ENCODE measurements at regions not wholly inside any gene's neighbourhood (a gene's known extent, or its start where the extent isn't known, plus 50 kb on each side); places are given as distances from the start of the nearest gene placed in this dataset.

DNA sequence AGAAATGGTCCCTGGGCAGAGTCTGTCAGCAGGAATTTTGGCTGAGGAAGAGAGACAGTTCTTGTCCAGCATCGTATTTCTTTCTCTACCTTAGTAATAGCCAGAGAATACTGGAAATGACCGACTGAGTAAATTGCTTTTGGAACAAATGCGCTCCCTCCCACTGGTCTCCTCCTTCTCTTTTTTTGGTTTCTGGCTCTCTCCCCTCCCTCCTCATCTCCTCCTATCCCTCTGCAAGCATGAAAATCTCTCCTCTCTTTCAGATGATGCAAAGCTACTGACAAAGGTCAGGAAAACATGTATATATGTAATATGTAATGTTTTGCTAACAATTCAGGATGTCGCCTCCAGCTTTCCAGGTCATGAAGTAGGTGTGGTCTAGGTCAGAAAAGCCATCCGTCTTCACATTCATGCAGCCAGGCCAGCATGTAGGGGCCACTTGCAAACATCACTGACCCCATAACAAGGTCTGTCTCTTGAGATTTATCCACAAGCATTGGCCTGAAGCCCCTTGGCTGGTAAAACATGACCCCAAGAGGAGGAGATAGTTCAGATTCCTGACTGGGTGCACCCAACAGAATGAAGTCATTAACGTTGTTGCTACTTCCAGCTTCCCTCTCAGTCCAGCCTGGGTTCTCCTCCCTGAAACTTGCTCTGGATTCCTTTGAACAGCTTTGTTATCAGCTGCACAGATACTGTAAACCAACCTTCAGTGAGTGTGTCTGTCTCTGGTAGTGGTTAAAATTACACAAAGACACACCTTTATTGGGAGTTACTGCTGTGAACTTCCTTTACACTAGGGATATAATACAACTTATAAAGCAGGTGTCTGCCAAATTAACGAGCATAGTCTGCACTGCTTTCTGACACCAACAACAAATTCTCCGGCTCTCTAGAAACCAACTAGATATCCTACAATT lies 864.4 kb upstream of the KLHL29 start:
- no peak for DNase-seq

DNA sequence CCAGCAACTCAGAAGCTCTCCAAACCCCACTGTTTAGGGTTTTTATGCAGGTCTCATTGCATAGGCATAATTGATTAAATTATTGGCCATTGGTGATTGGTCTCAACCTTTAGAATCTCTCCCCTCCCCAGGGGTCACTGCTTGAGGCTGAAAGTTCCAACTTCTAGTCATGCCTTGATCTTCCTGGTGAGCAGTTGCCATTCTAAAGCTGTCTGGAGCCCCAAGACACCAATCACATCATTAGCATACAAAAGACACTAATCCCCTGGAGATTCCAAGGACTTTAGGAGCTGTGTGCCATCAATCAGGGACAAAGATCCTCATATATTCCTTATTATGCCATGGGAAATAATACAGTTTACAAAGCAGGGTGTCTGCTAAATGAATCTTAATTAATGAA lies 863.4 kb upstream of the KLHL29 start:
- DNase-seq: no peak

DNA sequence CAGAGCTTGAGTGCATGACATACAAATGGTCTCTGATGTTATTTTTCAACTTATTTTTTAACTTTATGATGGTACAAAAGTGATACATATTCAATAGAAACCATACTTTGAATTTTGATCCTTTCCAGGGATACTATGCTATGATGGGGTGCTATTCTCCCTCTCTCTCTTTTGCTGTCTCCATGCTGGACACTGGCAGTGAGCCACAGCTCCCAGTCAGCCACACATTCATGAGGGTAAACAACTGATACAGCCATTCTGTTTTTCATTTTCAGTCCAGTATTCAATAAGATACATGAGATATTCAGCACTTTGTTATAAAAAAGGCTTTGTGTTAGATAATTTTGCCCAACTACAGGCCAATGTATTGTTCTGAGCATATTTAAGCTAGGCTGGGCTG lies 859.3 kb upstream of the KLHL29 start:
- peak in 9 of 56 donors; percentile 0 to 36 (median 4) for DNase-seq

DNA sequence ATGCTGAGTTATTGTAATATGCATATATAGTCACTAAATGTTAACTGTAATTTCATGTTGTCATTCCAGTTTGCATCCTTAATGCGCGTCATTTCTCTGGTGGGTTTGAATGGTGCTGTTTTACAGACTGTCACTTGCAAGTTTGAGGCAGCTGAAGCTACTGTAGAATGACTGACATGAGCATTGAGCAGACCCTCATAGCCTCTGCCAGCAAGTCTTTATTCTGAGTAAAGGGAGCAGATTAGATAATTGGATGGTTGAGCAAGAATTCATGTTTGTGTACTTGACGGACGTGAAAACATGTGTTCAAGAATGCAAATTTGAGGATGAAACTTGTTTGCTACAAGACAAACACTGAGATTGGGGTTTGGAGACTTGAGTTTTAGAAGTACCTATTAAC lies 854.8 kb upstream of the KLHL29 start:
- no peak for DNase-seq

DNA sequence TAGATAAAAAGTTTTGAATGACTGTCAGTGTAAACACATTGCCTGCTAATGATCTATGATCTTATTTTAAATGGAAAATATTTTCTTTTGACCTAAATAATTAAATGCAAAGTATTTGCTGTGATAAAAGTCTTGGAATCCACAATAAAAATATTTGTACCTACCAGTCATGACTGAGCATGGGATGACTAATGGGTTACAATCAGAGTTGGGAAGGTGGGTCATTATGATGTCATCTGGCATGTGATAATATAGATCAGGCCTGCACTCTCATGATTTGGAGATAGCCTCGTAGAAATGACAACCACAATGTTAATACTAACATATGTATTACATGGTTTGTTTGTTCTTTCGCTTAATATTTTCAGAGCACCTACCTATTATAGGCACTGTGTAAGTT lies 848.8 kb upstream of the KLHL29 start:
- DNase-seq: no peak

DNA sequence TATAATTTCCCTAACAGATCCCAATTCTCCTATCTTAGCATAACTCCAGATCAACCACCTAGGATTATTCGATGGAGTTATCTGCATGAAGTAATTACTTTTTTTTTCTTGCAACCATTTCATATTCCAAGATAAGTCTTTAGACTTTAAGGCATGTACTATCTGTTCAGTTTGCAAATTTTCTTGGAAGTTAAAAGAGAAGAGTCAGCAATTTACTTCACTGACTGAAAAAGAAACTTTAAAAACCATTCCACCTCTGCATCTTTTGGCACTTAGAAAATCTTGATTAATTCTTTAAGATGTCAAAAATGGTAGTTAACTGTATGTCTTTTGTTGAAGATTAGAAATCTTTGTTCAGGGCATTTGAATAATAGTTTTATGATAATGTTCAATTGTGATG lies 830.5 kb upstream of the KLHL29 start:
- no peak for DNase-seq

DNA sequence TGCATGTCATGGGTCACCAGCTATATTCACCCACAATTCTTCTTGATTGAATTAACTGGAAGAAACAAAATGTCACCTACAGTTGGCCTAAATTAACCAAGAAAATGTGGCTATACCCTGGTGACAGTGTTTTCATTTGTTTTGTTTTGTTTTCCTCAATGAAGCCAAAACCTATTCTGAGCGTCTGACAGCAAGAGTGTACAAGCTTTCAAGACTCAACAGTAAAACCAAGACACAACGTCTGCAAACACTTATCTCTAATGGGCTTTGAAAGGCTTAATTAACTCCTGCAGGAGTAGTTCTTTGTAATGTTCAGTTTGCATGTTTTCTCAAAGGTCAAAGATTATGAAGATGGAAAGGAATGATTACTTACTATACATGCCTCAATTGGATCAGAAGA lies 827.6 kb upstream of the KLHL29 start:
- DNase-seq: no peak

DNA sequence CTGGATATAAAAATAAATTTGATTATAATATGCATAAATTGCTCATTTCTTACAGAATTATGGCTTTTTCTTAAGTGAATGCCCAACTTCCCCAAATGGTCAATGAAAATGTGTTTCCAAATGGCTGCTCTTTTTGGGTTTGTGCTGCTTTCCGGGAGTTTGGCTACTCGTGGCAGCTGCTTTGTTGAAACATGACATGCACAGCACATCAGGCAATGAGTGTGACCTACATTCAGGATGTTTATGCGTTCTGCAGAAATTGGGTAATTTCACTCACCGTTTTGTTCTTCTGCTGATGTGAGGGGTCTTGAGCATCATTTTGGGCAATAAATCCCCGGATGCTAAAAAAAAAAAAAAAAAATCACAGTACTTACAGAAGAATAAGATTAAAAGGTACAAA lies 825.0 kb upstream of the KLHL29 start:
- DNase-seq: no peak

DNA sequence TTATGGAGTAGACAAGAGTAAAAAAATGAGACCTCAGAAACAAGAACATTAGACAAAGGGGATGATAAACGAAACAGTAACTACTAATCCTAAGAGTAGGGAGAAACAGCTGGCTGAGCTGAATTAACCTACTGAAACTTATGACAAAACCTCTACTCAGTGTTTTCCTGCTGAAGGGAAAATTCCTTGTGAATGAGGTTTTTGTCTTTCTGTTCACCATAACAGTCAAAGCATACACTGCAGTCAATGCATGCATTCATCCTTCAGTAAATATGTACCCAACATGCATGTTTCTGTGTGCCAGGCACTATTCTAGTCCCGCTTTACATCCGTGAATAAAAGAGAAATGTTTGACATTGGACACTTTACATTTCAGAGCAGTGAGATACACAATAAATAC lies 805.6 kb upstream of the KLHL29 start:
- DNase-seq: no peak

DNA sequence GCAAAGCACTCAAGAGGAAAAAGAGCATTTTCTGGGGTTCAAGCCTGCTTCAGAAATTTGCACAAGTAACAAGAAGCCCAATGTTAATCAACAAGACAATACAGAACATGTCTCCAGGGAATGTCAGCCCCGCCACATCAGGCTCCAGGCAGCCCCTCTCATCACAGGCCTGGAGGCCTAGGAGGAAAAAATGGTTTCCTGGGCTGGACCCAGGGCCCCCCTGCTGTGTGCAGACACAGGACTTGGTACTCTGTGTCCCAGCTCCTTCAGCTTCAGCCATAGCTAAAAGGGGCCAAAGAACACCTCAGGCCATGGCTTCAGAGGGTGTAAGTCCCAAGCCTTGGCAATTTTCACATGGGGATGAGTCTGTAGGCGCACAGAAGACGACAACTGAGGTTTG lies 802.9 kb upstream of the KLHL29 start:
- DNase-seq: no peak

DNA sequence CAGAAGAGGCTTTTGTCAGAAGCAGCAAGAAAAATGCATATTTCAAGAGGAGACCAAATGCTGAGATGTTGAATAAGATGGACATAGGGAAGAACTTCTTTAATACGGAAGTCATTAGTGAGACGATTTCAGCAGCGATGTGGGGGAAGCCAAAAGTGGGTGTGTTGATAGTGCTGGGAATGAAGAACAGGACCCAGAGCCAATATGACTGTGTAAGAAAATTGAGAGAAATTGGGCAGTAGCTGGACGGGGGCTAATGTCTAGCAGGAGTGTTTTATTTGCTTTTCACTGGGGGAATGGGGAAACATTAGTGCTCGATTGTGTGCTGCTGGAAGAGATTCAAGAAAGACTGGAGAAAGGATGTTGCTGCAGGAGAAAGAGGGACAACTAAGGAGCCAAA lies 788.7 kb upstream of the KLHL29 start:
- no peak for DNase-seq

DNA sequence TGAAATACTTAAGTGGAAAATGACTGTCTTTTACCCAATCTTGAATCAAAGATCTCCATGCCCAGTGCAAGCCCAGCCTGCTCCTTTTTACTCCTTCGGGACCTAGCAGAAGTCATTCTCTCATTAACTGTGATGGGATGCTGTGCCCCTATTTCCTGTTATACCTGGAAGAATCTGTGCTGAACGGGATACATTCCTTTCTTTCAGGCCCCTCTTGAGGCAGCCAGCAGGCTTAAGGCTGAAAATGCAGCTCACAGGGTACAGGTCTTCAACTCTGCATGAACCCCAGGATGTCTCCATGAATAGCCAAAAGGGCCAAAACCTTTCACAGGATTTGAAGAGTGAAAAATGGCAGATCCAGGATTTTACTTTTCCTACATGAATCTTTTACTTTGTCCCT lies 784.8 kb upstream of the KLHL29 start:
- no peak for DNase-seq

DNA sequence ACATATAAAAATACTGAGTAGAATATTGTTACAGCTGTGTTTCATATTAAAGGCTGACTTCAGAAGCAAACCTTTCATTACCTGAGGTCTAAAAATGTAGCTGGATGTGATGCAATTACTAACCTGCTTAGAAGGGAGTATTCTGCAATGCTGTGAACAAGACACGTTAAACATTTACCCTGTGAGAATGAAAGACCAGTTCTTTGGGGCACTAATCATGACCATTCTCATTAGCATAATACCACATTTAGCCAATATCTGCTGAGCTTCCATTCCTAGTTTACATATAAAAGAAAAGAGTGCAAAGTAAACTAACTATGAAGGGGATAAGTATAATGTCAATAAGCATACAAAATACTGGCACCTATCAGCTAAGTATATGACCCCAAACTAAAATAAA lies 784.0 kb upstream of the KLHL29 start:
- no peak for DNase-seq

DNA sequence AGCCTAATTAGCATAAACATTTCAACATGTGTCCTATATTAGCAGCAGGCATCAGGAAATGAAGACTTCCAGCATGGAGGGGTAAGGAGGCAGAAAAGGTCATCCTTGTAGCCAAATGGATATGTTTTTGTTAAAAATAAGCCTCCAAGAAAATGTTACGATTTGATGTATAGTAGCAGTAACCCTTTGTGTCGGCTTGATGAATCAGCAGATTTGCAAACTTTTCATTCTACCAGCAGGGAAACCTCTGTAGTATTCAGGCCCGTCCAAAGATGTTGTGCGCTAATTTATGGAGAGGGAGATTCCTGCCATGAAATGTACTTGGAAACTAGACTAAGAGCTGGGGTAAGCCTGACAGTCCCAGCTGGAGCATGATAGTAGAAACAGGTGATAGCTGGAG lies 780.8 kb upstream of the KLHL29 start:
- DNase-seq: no peak

DNA sequence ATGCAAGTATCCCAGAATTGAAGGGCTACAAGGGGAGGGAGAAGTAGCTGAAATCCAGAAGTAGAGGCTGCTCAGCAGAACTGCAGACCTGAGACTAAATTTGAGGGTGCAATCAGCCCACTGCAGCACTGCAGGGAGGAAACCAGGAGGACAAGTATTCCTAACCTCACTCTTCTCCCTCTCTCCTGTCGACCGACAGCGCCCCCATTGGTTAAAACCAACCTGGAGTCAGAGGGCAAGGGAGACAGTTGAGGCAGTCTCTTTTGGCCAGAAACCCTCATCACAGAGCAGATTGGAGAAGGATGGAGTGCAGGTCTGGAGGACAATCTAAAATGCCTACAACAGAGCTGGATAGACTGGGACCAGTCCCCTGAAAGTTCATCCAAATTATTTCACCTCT lies 768.9 kb upstream of the KLHL29 start:
- DNase-seq: no peak

DNA sequence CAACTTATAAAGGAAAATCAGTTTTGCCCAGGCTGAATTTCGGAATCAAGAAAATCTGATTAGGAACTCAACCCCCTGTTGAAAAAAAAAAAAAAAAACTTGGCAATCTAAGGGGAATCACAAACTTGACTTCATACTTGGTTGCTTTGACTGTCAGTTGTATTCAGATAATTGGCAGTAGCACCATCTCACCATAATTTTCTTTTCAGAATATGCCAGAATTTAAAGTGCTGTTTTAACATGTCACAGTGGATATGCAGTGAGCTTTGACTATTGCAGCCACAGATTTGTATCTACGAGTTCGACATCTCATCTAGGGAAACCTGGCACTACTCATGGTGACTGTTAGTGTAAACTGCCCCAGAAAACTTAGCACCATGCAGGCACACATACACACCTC lies 761.4 kb upstream of the KLHL29 start:
- no peak for DNase-seq

DNA sequence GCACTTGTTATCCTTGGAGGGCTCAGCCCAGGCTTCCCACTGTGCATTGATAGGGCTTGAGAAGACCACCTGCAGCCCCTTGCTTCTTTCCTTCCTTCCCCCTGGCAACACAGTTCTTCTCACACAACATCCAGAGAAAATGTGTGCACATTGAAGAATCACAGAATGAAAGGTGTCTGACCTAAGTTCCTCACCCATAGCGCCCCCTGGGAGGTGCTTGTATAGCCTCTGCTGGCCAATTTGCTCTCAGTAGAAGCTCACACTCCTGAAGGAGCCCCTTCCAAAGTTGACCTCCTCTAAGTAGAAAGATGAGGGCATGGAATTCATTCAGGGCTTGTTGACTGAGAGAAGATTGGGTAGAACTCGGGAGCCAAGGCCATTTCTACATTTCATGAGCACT lies 758.4 kb upstream of the KLHL29 start:
- peak in 1 of 56 donors; percentile 1 for DNase-seq

DNA sequence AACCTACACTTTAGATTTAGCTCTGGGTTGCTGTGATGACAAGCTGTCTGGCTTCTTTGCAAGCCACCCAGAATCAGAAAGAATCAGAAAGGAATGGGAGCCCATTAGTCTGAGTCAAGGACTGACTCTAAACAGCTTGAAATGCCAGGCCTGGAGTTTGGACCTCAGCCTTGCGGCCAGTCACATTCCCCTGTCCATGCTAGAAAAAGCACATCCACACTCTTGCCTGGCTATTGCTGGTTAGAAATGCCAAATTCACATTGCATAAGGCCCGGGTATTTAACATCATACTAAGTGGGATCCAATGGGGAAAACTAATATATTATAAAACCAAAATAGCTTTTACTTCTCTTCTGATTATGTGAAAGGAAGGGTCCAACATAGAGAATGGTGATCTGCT lies 756.8 kb upstream of the KLHL29 start:
- DNase-seq: no peak

DNA sequence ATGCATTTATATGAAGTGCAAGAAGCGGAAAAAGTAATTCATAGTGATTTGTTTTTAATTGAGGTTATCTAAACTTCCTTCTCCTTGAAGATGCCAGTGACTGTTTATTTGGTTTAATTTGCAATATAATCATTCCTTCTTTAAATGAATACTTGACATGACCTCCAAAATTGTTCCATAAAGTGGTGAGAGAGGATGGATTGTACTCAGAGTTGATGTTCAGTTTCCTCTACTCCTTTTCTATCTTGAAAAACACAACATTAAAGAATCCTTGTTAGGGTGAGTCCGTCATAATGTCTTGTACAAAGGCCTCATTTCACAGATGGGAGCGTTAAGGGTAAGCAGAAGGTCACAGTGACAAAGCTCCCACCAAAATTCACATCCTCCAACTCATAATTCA lies 756.1 kb upstream of the KLHL29 start:
- no peak for DNase-seq

DNA sequence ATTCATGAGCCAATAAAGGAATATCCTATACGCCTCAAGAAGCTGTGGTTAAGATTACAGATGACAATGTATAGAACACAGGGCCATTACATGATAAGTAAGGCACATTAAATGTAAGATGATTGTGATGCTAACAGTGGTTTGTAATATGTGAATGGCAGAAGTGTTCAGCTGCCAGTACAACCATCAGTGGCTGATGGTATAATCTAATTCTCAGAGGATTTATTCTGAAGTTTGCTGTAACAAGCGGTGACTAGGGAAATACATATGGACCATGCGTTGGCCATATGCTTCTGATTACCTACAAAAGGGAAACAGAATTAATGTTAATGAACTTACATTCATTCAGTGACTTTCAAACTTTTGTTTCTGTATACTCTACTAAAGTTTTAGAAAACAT lies 750.8 kb upstream of the KLHL29 start:
- DNase-seq: no peak

DNA sequence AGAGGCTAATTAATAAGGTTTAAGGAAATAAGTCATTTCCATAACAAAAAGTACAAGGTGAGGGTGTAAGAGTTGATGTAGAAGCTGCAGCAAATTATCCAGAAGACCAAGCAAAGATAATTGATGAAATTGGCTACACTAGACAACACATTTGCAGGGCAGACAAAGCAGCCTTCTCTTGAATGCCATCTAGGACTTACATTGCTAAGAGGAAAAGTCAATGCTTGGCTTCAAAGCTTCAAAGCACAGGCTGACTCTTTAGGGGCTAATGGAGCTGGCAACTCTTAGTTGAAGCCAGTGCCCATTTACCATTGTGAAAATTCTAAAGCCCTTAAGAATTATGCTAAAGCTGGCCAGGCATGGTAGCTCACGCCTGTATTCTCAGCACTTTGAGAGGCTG lies 728.6 kb upstream of the KLHL29 start:
- DNase-seq: no peak

DNA sequence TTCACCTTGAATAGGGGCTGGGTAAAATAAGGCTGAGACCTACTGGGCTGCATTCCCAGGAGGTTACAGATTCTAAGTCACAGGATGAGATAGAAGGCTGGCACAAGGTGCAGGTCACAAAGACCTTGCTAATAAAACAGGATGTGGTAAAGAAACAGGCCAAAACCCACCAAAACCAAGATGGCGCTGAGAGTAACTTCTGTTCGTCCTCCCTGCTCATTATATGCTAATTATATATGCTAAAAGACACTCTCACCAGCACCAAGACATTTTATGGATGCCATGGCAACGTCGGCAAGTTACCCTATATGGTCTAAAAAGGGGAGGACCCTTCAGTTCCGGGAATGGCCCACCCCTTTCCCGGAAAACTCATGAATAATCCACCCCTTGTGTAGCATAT lies 711.5 kb upstream of the KLHL29 start:
- DNase-seq: no peak

DNA sequence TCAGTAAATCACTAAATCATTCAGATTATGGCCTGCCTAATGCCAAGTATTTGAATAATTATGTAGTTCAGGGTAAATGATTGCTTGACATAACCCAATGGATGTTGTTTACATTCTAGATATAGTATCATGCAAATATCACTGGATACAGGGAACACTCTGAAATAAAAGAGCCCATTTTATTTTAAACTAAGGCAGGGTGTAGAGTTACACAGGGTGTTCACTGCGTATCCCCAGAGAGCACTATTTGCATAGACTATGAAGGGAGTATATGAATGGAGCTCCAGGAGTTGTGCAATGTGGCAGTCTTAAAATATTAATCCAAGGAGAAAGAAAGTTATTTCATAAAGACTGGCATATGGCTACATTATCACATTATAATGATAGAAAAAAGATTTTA lies 701.1 kb upstream of the KLHL29 start:
- DNase-seq: no peak

DNA sequence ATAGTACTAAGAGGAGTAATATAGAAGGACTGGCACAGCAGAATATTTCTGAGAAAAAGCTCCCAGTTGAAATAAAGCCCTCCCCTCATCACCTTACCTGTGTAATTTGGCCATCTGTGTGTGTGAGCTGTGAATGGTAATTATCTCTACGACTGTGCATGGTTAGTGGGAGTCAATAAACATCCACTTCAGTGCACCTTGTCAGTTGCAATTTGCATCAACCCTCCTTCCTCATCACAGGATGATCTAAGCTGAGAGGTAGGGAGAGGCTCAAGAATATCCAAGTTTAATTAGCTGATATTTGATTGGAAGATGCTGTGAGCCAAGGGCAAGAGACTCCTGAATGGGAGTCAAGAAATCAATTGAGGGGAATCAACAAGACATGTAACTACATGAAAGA lies 694.9 kb upstream of the KLHL29 start:
- DNase-seq: no peak

Measured in nucleus accumbens (tissue), 56 donors.